OCI-M1 (cell line): ENCODE measurements at regions not wholly inside any gene's neighbourhood (a gene's known extent, or its start where the extent isn't known, plus 50 kb on each side); places are given as distances from the start of the nearest gene placed in this dataset.
A peak's percentile ranks its signal among the peaks of the same experiment; 100 is the strongest.
"Not testable (repeated sequence)": the region's sequence is repeated elsewhere in the genome, so short reads cannot be mapped to it uniquely, and the experiment has no call there.

Experiments used
- DNase-seq: peaks from one replicate; lab custom pipeline; 2025; lab: John Stamatoyannopoulos, UW

DNA sequence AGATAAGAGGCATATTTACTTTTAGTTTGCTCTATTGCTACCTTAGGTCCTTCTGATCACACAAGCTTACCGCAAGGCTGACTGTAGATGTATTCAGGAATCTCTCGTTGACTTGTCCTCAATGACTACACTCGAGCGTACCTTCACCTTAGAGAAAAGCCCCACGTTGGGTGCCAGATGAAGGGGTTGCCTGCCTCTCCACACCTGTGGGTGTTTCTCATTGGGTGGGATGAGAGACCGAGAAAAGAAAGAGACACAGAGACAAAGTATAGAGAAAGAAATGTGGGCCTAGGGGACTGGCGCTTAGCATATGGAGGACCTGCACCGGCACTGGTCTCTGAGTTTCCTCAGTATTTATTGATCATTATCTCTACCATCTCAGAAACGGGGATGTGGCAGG, 51.8 kb downstream of the ASCL4 start:
- no peak for DNase-seq

DNA sequence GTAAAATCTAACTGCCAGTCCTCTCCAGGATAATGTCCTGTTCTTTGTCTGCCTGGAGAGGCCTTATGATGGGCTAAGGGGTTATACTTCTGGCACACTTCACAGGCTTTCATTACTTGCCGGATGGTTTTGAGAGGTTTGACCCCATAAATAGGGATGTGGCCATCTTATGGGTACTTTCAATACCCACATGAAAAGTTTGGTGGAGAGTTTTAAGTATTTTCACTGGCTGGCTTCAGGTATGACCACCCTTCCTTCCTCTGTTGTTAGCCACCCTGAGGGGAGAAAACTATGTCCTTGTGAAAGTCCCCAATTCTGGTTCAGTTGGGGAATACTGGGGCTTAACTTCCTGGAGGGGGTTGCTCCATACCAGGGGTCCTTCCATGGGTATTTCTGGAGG, 54.8 kb downstream of the ASCL4 start:
- no peak for DNase-seq

DNA sequence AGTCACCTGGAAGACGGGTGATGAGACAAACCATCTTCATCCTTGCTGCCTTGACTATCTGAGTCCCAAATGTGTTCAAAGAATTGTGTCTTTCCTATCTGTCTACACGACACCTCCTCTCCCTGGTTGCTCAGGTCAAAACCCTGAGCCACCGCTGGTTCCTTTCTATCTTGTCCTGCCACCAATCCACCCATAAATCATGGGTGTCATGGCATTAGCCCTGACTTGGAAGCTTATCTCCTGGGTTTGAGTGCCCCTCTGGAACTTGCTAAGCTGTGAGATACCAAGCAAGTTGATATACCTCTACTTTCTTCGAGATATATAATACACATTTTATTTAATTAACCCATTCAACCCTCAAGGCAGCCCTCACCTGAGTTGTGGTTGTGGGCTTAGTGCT, 57.9 kb downstream of the ASCL4 start:
- DNase-seq: no peak

DNA sequence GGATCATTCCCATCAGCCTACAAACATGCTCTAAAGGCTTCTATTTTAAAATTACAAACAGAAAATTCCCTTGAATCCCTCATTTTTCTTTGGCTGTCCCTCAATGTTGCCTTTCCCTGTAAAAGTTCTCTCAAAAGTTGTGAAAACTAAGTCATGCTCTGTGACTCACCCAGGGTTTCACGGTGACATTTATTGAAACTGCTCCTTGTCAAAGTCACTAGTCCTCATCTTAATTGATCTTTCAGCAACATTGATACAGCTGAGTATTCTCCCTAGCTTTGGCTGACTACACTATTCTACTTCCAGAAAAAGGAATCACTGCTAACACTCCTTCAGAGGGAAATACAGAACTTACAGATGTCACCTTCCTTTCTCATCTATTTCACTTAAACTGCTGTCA, 65.7 kb downstream of the ASCL4 start:
- no peak for DNase-seq

DNA sequence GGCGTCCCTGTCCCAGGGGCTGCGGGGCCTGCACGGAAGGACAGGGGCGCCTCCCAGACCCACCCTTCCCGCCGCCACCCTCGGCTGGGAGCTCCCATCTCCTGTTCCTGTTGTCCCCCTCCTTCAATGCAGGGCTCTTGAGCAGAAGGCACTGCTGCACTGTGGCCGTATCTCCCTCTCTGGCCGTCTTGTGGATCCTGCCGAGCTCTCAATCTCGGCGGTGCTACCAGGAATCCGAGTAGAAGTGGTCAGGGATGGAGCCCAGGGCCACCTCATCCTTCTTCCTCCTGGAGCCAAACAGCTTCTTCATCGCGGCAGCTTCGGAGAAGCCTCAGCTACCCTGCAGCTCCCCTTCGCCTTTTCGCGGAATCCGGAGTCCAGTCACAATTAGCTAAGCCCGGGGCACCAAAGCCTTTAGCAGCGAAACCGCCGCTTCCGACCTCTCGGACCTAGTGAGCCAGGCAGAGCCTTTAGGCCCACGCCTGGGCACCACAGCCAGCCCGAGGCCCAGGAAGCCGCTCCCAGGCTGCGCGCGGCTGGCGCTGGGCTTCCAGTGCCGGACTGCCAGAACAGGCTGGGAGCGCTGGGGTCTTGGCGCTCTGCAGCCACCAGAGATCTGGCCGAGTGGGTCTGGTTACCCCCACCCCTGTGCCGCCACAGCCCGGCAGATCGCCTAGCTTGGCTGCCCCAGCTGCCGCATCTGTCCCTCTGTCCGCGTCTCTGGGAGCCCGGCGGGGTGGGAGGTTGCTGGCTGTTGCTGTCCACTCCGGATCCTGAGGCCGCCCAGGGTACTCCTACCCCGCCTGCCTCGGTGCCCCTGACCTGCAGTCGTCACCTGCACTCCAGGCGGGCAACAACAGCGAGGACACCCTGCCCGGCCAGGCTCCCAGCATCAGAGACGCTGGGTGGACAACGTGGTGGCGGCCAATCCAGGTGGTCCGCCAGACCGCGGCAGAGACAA, 69.1 kb downstream of the ASCL4 start:
- DNase-seq: no peak

DNA sequence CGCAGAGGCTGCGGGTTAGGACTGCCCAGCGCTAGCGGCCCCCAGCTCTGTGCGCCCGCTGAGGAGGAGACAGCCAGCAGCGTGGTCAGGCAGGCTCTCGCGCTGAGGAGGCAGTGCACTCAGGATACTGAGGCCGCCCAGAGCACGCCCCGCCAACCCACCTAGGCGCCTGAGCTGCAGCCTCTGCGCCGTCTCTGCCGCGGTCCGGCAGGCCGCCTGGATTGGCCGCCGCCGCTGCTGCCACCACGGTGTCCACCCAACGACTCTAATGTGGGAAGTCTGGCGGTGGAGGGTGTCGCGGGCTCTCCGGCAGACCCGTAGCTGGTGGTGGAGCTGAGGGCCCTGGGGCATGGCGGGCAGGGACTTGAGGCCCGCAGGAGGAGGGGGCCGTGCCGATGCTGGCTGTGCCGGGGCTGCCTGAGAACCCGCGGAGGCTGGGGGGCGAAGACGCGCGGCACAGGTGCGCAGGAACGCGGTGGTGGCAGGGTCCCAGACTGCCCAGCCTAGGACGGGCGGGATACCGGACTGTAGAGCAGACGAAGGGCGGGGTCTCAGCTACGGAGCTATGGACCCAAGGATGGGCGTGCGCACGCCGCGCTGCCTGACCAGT, 69.9 kb downstream of the ASCL4 start:
- no peak for DNase-seq

DNA sequence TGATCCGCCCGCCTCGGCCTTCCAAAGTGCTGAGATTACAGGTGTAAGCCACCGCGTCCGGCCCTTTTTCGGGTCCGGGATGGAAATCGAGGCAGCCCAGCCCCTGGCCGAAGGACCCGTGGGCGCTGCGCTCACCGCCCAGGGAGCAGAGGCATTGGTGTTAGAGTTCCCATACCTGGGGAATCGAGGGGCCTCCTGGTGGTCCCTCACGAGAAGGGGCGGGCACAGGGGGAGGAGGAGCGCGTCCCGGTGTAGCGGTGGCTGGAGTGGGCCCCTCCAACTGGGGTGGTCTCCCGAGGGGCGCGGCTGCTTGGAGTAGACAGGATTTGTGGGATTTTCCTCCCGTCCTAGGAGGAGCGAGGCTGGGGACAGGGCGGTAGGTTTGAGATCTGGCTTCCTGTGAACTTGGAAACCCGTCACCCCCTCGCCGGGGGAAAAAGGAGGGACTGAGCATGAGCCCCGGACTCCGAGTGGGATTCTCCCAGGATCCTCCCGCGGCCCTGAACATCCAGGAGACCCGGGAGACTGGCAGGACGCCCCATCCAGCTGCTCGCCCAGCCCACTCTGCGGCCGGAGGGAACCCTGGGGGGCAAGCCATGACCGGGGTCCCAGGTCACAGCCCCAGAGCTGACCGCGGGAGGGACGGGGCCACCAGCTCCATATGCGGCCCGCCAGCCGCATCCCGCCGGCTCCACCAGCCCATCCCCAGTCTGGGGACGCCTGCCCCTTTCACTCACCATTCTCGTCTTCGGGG, 70.9 kb downstream of the ASCL4 start:
- no peak for DNase-seq

DNA sequence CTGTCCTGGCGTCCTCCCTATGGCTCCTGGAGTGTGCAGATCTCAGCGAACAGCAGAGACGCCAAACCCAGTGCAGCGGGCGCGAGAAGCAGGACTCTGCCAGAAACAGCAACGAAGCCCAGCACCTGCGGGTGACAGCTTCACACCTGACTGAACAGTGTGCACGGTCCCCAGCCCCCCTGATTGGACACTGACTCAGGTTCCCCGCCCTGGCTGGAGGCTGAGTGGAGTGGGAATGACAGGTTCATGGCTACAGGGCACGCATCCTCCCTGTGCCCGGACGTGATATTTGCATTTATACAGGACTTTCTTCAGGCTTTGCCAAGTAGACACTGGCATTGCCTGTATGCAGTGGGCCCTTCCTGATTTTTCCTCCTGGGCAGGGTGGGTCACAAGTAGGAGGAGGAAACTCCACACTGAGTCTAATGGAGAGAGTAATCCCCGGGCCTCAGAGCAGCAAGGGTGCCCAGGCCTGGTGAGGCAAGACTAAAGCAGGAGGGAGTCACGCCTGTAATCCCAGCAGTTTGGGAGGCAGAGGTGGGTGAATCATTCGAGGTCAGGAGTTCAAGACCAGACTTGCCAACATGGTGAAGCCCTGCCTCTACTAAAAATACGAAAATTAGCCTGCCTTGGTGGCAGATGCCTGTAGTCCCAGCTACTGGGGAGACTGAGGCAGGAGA, 71.6 kb downstream of the ASCL4 start:
- no peak for DNase-seq

DNA sequence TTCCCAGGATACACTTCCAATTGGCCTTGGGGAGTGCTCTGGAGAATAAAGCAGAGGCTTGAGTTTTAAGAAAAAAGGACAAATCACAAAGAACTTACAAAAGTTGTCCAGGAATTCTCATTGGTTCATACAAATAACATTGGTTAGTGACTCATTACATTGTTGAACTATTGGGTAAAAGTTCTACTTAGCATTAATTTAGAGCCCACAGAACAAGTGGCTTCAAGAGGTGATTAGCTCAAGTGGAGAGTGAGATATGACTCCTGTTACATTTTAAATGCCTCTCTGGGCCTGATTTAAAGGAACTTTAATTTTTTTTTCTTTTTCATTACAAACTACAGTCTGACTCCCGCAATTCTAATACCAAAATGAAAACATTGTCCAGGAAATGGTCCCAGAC, 72.9 kb downstream of the ASCL4 start:
- no peak for DNase-seq

DNA sequence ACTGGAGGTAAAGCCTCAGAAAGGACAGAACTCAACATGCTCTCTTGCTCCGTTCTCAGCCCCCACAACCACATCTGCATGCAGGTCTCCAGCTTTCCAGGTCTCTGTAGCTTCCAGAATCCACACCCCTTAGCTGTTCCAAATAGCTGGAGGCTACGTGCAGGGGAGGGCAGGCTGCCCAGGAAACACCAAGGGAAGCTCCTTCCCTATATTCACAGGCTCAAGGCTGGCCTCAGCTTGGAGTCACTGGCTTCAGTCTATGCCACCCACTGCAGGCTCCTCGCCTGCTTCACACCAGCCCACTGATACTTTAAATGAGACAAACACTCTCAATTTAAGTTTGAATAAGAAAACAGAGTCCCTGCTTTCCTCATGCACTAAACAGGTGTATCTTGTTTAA, 73.3 kb downstream of the ASCL4 start:
- DNase-seq: no peak

DNA sequence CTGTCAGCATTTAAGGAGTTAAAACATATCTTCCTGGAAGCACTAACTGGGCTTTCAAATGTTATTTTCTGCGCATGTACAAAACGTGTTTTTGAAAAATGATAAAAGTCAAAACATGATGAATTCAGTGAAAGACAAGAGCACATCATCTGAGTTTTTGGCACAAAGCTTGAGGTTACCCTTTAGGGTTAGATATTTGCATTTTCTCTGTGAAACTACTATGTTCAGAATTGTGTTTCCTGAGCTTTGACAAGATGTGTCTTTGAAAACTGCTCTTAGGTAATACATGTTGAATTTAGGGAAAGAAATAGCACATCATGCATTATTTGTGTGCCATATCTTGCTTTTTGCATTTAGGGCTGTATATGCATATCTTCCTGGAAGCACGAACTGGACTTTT, 79.0 kb downstream of the ASCL4 start:
- no peak for DNase-seq

DNA sequence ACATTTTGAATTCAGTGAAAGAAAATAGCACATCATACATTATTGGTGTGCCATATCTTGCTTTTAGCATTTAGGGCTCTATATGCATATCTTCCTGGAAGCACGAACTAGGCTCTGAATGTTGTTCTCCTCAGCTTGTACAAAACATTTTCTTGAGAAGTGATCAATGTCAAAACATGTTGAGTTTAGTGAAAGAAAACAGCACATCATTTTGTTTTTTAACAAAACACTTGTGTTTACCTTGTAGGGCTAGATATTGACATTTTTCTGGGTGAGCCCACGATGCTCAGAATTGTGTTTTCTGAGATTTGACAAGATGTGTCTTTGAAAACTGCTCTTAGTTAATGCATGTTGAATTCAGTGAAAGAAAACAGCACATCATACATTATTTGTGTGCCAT, 81.0 kb downstream of the ASCL4 start:
- no peak for DNase-seq

DNA sequence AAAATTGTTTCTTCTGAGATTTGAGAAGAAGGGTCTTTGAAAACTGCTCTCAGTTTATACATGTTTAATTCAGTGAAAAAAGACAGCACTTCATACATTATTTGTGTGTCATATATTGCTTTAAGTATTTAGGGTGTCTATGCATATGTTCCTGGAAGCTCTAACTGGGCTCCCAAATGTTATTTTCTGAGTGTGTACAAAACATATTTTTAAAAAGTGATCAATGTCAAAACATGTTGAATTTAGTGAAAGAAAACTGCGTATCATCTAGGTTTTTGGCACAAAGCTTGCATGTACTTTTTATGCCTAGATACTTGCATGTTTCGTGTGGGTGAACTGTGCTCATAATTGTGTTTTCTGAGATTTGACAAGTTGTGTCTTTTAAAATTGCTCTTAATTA, 81.6 kb downstream of the ASCL4 start:
- DNase-seq: no peak

DNA sequence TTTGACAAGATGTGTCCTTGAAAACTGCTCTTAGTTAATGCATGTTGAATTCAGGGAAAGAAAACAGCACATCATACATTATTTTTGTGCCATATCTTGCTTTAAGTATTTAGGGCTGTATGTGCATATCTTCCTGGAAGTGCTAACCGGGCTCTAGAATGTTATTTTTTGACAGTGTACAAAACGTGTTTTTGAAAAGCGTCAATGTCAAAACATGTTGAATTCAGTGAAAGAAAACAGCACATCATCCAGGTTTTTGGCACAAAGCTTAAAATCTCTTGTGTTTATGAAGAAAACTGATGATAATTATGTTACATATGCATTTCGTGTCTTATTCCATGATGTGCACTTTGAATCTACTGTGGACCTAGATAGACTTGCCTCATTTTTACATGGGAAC, 82.7 kb downstream of the ASCL4 start:
- DNase-seq: no peak

DNA sequence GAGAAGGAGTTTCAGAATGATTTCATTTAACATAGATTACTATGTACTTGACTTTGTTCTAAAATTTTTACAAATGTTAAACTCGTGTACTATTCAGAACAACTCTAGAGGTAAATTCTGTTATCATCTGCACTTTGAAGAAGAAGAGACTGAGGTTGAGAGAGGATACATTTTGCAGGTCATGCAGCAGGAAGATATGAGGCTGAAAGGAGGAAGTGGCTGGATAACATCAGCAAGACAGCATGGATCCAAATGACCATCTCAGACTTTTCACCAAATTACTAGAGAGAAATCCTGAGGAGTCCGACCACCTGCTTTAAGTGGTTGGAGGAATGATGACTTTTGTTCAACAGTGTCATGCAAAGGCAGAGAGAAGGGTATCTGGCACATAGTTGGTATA, 84.9 kb downstream of the ASCL4 start:
- DNase-seq: peak; percentile 49

DNA sequence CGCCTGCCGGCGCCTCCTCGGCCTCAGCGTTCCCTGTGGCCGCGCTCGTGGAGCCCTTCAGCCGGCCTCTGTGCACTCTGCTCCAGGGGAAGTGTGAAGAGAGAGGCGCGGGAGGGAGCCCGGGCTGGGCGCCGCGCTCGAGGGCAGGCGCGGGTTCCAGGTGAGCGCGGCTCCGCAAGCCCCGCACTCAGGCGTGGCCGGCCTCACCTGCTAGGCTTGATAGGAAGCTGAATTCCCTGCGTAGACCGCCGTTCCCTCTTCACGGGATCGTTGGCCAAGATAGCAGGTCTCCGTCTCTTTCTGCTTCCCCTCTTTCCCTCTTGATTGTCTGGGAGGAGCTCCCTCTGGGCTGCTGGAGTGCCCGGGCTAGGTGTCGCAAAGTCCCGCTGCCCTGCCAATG, 89.7 kb downstream of the ASCL4 start:
- no peak for DNase-seq

DNA sequence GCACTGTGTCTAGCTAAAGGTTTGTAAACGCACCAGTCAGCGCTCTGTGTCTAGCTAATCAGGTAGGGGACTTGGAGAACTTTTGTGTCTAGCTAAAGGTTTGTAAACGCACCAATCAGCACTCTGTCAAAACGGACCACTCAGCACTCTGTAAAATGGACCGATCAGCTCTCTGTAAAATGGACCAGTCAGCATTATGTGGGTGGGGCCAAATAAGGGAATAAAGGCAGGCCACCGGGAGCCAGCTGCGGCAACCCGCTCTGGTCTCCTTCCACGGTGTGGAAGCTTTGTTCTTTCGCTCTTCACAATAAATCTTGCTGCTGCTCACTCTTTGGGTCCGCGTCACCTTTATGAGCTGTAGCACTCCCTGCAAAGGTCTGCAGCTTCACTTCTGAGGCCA, 90.2 kb downstream of the ASCL4 start:
- DNase-seq: not testable (repeated sequence)

DNA sequence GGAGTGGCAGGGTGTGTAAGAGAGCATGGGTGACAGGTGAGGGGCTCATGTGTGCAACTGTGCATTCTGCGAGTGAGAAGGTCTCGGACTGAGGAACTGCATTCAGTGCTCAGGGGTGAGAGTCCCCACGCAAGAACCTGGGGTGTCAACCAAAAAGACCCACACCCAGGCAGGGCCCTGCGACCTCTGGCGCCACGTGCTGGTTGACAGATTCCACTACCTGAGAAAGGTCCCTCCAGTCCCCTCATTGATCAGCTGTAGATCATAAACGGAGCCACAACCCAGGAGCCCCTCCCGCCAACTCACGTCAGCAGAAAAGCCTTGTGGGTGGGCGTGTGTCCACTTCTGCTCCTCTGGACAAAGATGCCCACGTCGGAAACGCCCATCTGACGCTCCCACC, 98.7 kb downstream of the ASCL4 start:
- no peak for DNase-seq

DNA sequence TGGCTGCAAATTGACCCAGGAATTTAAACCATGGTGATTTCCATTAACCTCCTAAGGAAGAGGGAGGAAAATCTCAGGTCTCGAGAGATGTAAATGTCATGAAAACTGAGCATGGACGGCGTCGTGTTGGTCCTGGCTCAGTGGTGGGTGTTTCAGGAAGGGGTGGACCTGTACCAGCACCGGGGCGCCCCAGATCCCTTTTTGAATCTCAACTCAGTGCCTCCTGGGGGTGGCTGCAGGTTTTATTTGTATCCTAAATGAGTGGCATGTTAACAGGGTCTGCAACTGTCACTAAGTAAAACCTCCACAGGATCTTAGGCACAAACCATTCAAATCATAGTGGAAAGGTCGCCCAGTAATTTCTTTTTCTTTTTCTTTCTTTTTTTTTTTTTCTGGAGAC, 101.3 kb downstream of the ASCL4 start:
- no peak for DNase-seq

DNA sequence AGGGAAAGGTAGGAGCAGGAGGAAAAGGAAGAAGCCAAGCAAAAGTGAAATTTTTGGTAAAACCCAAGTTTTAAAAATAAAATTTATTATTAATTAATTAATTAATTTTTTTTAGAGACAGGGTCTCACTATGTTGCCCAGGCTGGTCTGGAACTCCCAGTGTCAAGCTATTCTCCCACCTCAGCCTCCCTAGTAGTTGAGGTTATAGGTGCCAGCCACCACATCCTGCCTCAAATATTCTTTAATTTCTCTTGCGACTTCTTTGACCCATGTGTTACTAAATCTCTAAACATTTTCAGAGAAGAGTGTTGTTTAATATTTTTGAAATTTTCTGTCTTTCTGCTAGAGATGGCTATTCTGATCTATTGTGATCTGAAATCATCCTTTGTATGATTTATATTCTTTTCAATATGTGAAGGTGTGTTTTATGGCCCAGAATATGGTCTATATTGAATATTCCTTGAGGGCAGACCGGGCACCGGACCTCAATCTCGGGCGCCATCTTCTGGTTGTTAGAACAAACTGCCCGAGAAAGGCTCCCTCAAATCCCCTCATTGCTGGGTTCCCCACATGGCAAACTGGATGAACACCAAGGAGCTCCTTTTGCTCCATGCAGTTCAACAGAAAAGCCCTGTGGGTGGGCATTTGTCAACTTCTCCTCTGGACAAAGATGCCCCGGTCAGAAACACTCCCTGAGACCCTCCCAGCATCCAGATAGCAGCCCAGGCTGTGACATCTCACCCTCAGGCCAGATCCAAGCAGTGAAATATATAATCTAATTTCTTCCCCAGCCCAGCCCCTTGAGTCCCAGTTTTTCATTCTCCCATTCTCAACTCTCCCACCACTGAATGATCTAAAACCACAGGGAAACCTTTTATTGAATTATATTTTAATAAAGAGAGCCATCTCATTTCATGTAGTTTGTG, 110.5 kb downstream of the ASCL4 start:
- peak; percentile 74 for DNase-seq

DNA sequence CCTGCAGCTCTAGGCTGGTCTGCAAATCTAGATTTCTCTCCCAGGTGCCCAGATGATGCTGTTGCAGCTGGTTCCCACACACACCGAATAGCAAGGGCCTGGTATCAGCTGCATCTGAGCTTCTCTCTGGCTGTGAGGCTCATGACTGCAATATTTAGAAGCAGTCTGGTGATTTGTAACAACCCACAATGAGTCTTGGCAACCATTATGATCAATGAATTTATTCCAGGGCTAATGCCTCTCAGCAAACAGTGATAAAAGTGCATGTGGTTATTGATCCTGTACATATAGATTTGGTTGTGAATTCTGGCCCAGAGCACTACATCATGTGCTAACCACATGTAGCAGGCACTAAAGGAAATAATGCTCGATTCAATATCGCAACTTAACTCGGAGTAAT, 114.3 kb downstream of the ASCL4 start:
- no peak for DNase-seq
